Spleen (tissue), 11 donors: ENCODE measurements at regions not wholly inside any gene's neighbourhood (a gene's known extent, or its start where the extent isn't known, plus 50 kb on each side); places are given as distances from the start of the nearest gene placed in this dataset.
"Not testable (repeated sequence)": the region's sequence is repeated elsewhere in the genome, so short reads cannot be mapped to it uniquely, and the experiment has no call there.

Source experiments
- DNase-seq: peaks from one replicate; pipeline ENCODE4 v3.0.0-alpha.2; 2020
- H3K27ac ChIP-seq, 8 donors: fragments of 200-600 bp; sonication (generic) in 7 of 8; 1 replicate in 4 of 8; 2 replicates in 4 of 8; pipeline versions ENCODE4 v1.5.0 to v1.8.0; 2016 to 2021; ENCODE audit warnings: inconsistent platforms in 4 of 8, mild to moderate bottlenecking in 4 of 8, moderate library complexity in 1 of 8
- H3K27me3 ChIP-seq, 7 donors: fragments of 200-600 bp; sonication (generic) in 6 of 7; replicated peaks in 1 of 7; 1 replicate in 4 of 7; 2 replicates in 3 of 7; pipeline versions ENCODE4 v1.5.0 to v1.8.0; 2016 to 2021; ENCODE audit warnings: inconsistent platforms in 3 of 7, mild to moderate bottlenecking in 1 of 7
- H3K36me3 ChIP-seq, 6 donors: fragments of 200-600 bp; sonication (generic) in 5 of 6; 1 replicate in 4 of 6; 2 replicates in 2 of 6; pipeline versions ENCODE4 v1.5.0 to v1.8.0; 2016 to 2021; ENCODE audit warnings: inconsistent platforms in 2 of 6
- H3K4me1 ChIP-seq, 6 donors: fragments of 200-600 bp; sonication (generic) in 5 of 6; 1 replicate in 3 of 6; 2 replicates in 3 of 6; pipeline versions ENCODE4 v1.5.0 to v1.8.0; 2016 to 2021; ENCODE audit warnings: inconsistent platforms in 3 of 6
- H3K4me3 ChIP-seq, 8 donors: fragments of 200-600 bp; sonication (generic) in 7 of 8; 1 replicate in 4 of 8; 2 replicates in 4 of 8; pipeline versions ENCODE4 v1.5.0 to v1.8.0; 2016 to 2021; ENCODE audit warnings: inconsistent platforms in 4 of 8, mild to moderate bottlenecking in 4 of 8, moderate library complexity in 2 of 8
- H3K9me3 ChIP-seq, 8 donors: fragments of 200-600 bp; sonication (generic) in 7 of 8; 1 replicate in 4 of 8; 2 replicates in 4 of 8; pipeline versions ENCODE4 v1.5.0 to v1.8.0; 2016 to 2021; ENCODE audit warnings: inconsistent platforms in 4 of 8
- WGBS, 5 donors: extraction: QIAGEN DNeasy Blood & Tissue Kit in 3 of 5; methylation state at CpG; one replicate each; pipeline versions ENCODE4 v1.1.5 to v1.1.7; 2013 to 2018; 5-methylcytosine and 5-hydroxymethylcytosine counted together
- intact Hi-C: fragments of 100-400 bp; cut with DNase I; formaldehyde crosslinking; loops from one replicate; pipeline ENCODE4 v1.15.0; 2023; ENCODE audit warnings: low total_unique reads
- donor health status: healthy with polysubstance abuse.
- donor health status: DM: no; HTN: no; CAD: no; lungs with moderate emphysema.
- donor health status: DM: no; HTN: no; CAD: no.
- donor health status: Bipolar disorder and iron deficiency.
- donor health status: healthy.
- donor health status: DM: no; HTN: no; CAD: no.
- donor health status: DM: yes; HTN: yes; CAD: no.

DNA sequence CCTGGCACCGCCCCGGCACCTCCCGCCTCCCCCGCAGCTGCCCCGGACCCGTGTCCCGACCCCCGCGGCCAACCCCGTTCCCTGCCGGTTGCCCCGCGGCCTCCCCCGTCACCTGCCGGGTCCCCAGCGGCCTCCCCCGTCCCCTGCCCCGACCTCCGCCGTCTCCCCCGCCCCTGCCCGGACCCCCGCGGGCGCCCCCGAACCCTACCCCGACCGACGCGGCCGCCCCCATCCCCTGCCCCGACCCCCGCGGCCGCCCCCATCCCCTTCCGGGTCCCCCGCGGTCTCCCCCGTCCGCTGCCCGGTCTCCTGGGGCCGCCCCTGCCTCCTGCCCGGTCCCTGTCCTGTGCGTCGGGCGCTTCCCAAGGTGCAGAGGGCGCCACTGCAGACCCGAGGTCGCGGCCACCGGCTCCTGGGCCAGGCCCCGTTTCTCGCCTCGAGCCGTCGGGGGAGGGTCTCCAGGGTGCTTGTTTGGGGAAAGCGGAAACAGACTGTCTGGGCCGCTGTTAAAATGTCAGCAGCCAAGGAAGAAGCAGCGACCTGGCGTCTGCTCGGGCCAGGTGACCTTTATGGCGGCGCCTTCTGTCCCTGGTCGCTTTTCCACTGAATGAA lies 51.6 kb upstream of the APOD start:
- peak overlapping the region in 1 of 8 donors; percentile 51 for H3K27ac ChIP-seq

DNA sequence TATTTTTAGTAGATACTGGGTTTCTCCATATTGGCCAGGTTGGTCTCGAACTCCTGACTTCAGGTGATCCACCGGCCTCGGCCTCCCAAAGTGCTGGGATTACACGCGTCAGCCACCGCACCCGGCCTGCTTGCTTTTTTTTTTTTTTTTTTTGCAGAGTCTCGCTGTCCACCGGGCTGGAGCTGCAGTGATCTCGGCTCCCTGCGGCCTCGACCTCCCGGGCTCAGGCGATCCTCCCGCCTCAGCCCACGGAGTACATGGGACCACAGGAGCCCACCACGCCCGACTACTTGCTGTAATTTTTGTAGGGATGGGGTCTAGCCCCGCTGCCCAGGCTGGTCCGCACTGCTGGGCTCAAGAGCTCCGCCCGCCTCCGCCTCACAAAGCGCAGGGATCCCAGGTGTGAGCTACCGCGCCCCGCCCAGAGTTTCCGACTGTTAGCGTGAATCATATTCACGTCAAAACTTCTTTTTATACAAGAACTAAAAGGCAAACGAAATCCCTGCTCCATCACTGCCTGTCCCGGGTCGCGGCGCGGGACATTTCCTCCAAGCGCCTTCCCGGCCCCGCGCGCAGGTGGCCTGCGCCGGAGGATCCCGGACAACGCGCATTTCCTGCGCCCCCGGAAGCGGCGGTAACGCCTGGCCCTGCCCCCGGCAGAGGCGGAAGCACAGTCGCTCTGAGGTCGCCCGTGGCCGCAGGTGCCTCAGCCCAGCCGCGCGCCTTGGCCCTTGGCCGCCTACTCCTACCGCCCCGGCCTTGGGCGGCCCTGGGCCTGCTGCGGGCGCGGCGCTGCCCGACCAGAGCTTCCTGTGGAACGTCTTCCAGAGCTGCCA lies 50.9 kb upstream of the APOD start:
- peak overlapping the region in 7 of 8 donors; percentile 27 to 66 (median 49) for H3K4me3 ChIP-seq
- DNase-seq, H3K27me3 ChIP-seq, H3K36me3 ChIP-seq, H3K4me1 ChIP-seq, intact Hi-C loops, H3K9me3 ChIP-seq: not testable (repeated sequence)
- 0 to 8% (median 0%) methylated on average over 5 to 21 of the region's 70 CpGs; no CpG with 5 or more reads in 1 of the 5 donors for WGBS, 5 donors
- H3K27ac ChIP-seq, result peak overlapping the region in 6 of 8 donors; percentile 58 to 80 (median 71)

More for the DNA sequence above, 51.6 kb upstream of the APOD start:
- H3K27me3 ChIP-seq, H3K9me3 ChIP-seq, intact Hi-C loops, H3K36me3 ChIP-seq, H3K4me1 ChIP-seq: not testable (repeated sequence)
- 0 to 3% (median 1%) methylated on average over 4 to 16 of the region's 64 CpGs; no CpG with 5 or more reads in 2 of the 5 donors for WGBS, 5 donors
- peak overlapping the region in 3 of 8 donors; percentile 25 to 59 (median 37) for H3K4me3 ChIP-seq
- DNase-seq, result peak; percentile 50
